ENCODE measurements at regions not wholly inside any gene's neighbourhood (a gene's known extent, or its start where the extent isn't known, plus 50 kb on each side); places are given as distances from the start of the nearest gene placed in this dataset.

DNA sequence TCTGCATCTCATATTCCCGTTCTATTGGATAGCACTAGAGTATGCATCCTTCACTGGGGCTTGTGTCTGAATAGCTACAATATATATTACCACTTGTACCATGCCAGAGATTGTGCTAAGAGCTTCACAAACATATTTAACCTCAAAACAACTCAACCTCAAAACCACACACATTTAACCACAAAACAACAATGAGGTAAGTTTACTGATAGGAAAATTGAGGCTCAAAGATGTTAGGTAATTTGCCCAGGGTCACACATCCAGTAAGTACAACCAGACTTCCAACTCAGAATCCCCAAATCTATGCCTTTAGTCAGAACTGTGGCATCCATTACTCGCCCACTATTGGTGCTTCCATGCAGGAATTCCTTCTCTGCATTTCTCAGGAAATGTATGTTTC, 220.0 kb downstream of the FAM43A start:
- H3K4me1 ChIP-seq (ENCODE audit: insufficient read depth, low read length, poor library complexity, severe bottlenecking) = peaks cover 8% of the 10 kb centered on the region
- TF ChIP-seq EZH2phosphoT487 (IDR thresholded peaks at IDR 0.05; ENCODE audit: borderline replicate concordance) = no peak
- TF ChIP-seq, protein P1, sequence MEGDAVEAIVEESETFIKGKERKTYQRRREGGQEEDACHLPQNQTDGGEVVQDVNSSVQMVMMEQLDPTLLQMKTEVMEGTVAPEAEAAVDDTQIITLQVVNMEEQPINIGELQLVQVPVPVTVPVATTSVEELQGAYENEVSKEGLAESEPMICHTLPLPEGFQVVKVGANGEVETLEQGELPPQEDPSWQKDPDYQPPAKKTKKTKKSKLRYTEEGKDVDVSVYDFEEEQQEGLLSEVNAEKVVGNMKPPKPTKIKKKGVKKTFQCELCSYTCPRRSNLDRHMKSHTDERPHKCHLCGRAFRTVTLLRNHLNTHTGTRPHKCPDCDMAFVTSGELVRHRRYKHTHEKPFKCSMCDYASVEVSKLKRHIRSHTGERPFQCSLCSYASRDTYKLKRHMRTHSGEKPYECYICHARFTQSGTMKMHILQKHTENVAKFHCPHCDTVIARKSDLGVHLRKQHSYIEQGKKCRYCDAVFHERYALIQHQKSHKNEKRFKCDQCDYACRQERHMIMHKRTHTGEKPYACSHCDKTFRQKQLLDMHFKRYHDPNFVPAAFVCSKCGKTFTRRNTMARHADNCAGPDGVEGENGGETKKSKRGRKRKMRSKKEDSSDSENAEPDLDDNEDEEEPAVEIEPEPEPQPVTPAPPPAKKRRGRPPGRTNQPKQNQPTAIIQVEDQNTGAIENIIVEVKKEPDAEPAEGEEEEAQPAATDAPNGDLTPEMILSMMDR (conservative IDR thresholded peaks at IDR 0.05; ENCODE audit: low read length) = no peak
- no peak overlapping the region for H3K4me3 ChIP-seq (ENCODE audit: low read length, poor library complexity, severe bottlenecking)
- no peaks in the 10 kb centered on the region for H3K36me3 ChIP-seq (ENCODE audit: insufficient read depth, low read length)
- no peaks in the 10 kb centered on the region for H3K27me3 ChIP-seq (ENCODE audit: insufficient read depth, low read length, poor library complexity, severe bottlenecking)
- H2AFZ ChIP-seq (ENCODE audit: low read length) = no peak overlapping the region
- no peaks in the 10 kb centered on the region for H3F3A ChIP-seq (ENCODE audit: low read depth)
- H4K20me1 ChIP-seq (ENCODE audit: insufficient read depth, low read length, poor library complexity, severe bottlenecking) = no peaks in the 10 kb centered on the region
- no peak overlapping the region for H3K9ac ChIP-seq (ENCODE audit: low read depth, low read length, poor library complexity, severe bottlenecking)
- H3K4me2 ChIP-seq (ENCODE audit: low read depth, low read length, poor library complexity, severe bottlenecking) = no peak overlapping the region
- no peaks in the 10 kb centered on the region; the same call in 1 of the 2 replicates for H3K9me3 ChIP-seq (ENCODE audit: insufficient read depth, low read depth, low read length)
- no peaks in the 10 kb centered on the region for H3K9me2 ChIP-seq (replicated peaks; ENCODE audit: low read depth, low read length)
- H3K79me2 ChIP-seq (ENCODE audit: insufficient read depth, low read length) = no peaks in the 10 kb centered on the region

DNA sequence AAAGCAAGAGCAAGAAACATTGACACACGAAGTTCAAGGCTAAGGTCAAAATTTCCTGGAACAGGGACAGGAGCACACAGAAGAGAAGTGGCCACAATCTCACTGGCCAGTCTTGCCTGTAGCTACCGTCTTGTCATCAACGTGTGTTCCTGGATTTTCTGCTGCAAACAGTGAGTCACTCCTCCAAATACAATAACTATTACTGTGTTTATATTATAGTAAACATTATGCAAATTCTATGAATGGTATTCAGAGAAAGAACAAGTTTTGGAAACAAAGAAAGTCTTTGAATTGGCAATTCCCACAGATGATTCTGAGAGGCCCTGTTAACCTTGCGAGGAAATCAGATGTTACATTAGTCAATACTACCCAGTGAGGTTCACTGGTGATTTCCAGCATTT, 220.5 kb downstream of the FAM43A start:
- TF ChIP-seq, protein P1 (conservative IDR thresholded peaks at IDR 0.05; ENCODE audit: low read length) = no peak
- Histone ChIP-seq H3K4me1 (ENCODE audit: insufficient read depth, low read length, poor library complexity, severe bottlenecking) (peaks cover 8% of the 10 kb centered on the region), H2AFZ (ENCODE audit: low read length) (no peak overlapping the region), H3K79me2 (ENCODE audit: insufficient read depth, low read length) (no peaks in the 10 kb centered on the region), H3K9ac (ENCODE audit: low read depth, low read length, poor library complexity, severe bottlenecking) (no peak overlapping the region), H3K4me3 (ENCODE audit: low read length, poor library complexity, severe bottlenecking) (no peak overlapping the region), H3K4me2 (ENCODE audit: low read depth, low read length, poor library complexity, severe bottlenecking) (no peak overlapping the region), H3K27me3 (ENCODE audit: insufficient read depth, low read length, poor library complexity, severe bottlenecking) (no peaks in the 10 kb centered on the region), H3K9me2 (replicated peaks; ENCODE audit: low read depth, low read length) (no peaks in the 10 kb centered on the region), H3F3A (ENCODE audit: low read depth) (no peaks in the 10 kb centered on the region), H3K9me3 (ENCODE audit: insufficient read depth, low read depth, low read length) (no peaks in the 10 kb centered on the region; the same call in 1 of the 2 replicates), H4K20me1 (ENCODE audit: insufficient read depth, low read length, poor library complexity, severe bottlenecking) (no peaks in the 10 kb centered on the region), H3K36me3 (ENCODE audit: insufficient read depth, low read length) (no peaks in the 10 kb centered on the region)

DNA sequence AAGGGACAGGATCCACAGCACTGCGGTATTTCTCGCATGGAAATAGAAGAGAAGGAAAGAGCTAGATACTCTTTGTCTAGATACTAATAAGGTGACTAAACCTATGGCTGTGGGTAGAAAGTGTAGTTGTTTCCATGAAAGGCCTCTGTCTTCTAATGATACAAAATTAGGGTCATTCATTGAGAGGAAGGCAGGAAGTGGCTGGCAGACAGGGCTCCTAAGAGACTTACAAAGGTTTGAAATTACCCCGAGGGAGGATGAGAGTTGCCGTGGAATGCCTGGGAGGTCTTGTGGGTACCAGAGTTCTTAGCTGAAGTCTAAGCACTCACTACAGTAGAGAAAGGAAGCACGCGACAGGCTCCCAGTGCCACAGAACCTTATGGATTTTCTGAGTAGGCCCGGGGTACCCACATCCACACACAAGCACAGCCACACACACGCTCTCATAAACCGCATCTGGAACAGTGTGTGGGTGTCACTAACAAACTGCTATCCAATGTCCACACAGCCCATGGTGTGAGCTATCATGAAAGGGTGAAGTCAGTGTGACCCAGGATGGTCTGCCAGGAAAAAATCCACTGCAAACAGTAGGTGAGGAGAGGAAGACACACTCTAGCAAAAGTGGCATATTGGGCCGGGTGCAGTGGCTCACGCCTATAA, 221.4 kb downstream of the FAM43A start:
- Histone ChIP-seq H3K9ac (ENCODE audit: low read depth, low read length, poor library complexity, severe bottlenecking) (no peak overlapping the region), H3K4me1 (ENCODE audit: insufficient read depth, low read length, poor library complexity, severe bottlenecking) (peaks cover 8% of the 10 kb centered on the region), H3K79me2 (ENCODE audit: insufficient read depth, low read length) (no peaks in the 10 kb centered on the region), H2AFZ (ENCODE audit: low read length) (peak overlapping the region; percentile 46; the same call in 1 of the 2 replicates), H3K4me2 (ENCODE audit: low read depth, low read length, poor library complexity, severe bottlenecking) (no peak overlapping the region), H3K9me3 (ENCODE audit: insufficient read depth, low read depth, low read length) (no peaks in the 10 kb centered on the region; the same call in 1 of the 2 replicates), H3K9me2 (replicated peaks; ENCODE audit: low read depth, low read length) (no peaks in the 10 kb centered on the region), H4K20me1 (ENCODE audit: insufficient read depth, low read length, poor library complexity, severe bottlenecking) (no peaks in the 10 kb centered on the region), H3K27me3 (ENCODE audit: insufficient read depth, low read length, poor library complexity, severe bottlenecking) (no peaks in the 10 kb centered on the region), H3K4me3 (ENCODE audit: low read length, poor library complexity, severe bottlenecking) (no peak overlapping the region), H3K36me3 (ENCODE audit: insufficient read depth, low read length) (no peaks in the 10 kb centered on the region), H3F3A (ENCODE audit: low read depth) (no peaks in the 10 kb centered on the region)
- TF ChIP-seq EZH2phosphoT487 (IDR thresholded peaks at IDR 0.05; ENCODE audit: borderline replicate concordance) = no peak
- TF ChIP-seq, protein P1 (conservative IDR thresholded peaks at IDR 0.05; ENCODE audit: low read length) = no peak

Data from Loucy (cell line).